GM21360 (cell line): ENCODE measurements at regions not wholly inside any gene's neighbourhood (a gene's known extent, or its start where the extent isn't known, plus 50 kb on each side); places are given as distances from the start of the nearest gene placed in this dataset.
"Not testable (repeated sequence)": the region's sequence is repeated elsewhere in the genome, so short reads cannot be mapped to it uniquely, and the experiment has no call there.

Experiments
- ATAC-seq: cut with Tn5 transposase; IDR thresholded peaks from one replicate; pipeline ENCODE4 v1.9.1; 2021; ENCODE audit warnings: mild to moderate bottlenecking, moderate library complexity; ENCODE audit not compliant: unreplicated experiment

DNA sequence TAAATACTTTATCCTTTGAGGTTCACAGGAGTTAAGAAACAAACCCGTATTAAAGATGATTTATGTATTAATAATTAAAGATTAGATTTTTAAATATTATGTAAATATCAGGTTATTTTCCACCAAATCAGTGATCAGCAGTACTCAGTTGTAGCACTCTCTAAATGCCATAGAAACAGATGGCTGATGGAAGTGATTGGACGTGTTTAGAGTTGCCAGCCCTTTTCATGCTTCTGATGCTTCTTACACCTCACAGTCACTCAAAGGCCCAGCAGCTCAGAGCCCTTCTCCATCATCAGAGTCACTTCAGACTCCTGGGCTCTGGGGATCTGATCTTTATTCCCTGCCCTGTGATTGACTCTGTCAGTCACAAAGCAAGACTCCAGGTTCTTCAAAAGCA lies 170.1 kb upstream of the PGRMC2 start:
- no peak for ATAC-seq

- ATAC-seq, result no peak
Measured at GRCh38 chr4:128456171-128456570, 168.6 kb upstream of the PGRMC2 start.

DNA sequence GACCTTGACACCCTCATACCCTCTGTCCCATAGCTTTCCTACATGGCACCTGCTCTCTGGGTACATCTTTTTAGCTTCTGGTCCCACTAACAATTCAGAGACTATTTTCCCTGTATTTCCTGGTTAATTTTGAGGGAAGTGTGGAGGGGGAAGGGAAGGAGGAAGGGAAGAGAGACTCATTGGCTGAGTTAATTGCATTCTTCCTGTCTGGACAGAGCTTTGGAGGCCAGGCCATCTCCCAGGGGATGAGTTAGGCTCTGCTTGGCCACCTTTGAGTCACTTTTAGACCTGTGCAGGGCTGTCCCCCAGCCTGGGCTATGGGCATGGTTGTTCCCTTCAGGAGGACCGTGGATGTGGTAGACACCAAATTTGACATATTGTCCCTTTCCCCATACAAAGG lies 167.9 kb upstream of the PGRMC2 start:
- no peak for ATAC-seq

DNA sequence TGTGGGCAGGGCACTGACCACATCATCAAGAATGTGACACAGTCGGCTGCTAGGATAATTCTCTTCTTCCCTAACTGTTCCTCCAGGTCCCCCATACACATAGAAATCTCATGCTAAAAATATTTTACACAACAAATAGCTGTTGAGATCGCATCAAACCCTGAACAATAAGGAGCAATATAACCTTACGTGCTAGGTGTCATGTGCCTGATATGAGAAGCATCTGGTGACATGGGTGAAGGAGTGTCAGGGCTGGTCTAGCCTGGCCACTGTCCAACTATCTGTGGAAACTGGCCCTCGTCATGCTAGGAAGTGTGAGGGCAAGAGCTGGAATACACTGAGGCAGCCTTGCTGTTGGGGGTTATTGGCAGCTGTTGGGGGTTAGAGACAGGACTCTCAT lies 167.3 kb upstream of the PGRMC2 start:
- ATAC-seq, result no peak

DNA sequence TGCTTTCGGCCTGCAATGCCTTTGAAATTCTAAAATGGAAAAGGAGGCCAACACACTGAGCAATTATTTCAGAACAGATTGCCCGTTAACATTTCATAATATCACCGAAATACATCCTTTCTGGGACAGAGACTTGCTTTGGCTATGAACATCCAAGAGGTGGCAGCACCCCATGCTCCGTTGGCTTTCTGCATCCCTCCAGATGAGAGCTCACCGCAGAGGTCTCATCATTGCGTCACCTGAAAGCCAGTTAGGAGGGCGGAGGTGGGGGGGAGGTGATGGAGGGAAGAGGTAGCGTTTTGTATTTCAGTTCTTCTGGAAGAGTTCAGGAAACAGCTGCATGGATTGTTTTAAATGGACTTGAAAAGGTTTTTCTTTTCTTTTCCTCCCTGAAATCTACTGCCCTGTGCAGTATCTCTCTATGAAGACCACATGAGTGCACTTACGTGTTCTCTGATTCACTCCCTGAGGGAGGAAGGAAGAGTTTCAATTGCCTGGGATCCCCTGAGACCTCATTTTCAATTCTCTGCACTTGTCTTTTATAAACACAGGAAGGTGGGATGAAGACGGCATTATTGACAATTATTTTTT lies 166.8 kb upstream of the PGRMC2 start:
- peak; percentile 100 for ATAC-seq

DNA sequence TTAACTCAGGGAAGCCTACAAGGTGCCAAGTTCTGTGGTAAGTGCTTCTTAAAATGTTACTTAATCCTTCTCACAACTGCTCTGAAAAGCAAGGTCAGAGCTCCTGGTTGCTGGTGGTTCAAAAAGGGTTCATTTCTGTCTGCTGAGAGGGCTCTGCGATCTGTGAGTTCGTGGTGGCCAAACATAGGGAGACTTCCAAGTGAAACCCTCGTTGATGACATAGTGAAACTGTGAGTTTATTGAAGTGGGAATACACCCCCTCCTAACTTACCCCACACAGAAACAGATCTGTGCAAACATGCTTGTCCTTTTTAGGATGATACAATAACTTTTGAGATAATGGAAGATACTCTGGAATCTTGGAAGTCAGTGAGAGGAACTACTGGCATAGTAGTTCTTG lies 164.8 kb upstream of the PGRMC2 start:
- ATAC-seq, result no peak

DNA sequence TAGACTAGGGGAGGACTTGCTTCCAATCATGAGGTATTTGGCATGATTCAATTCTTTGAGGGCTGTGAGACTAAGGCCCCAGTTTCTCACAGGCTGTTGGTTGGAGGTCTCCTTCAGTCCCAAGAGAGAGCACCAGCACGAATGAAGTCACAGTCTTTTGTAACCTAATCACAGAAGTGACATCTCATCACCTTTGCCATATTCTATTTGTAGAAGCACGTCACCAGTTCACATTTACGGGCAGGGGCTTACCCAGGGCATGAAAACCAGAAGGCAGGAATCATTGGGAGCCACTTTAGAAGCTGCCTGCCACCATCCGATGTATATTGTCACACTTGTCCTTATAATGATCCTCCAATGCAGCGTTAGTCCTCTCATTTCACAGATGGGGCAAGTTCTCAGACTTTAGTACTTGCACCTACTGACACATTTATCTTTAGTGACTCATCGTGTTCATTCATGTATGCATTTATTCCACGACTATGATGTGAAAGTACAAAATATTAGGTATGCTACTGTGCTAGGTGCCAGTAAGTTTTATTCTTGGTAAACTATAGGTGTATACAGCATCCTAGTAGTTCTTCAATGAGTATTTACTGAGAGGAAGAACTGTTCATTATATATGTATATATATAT lies 163.8 kb upstream of the PGRMC2 start:
- ATAC-seq, result no peak

- no peak for ATAC-seq
Measured at GRCh38 chr4:128450326-128451120, 162.9 kb upstream of the PGRMC2 start.

DNA sequence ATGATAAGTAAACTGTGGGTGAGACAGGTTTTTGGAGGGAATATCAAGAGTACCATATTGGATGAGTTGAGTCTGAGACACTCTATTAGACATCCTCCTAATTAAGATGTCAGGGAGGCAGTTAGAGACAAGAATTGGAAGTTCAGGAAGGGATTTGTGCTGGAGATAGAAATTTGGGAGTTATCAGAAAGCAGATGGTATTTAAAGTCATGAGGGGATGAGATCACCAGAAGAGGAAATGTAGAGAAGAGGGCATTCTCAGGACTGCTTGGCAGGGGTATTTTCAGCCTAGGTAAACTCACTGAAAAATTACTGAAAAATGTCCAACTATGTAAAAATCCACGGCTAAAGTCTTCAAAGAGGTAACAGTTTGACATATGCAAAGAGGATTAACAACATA lies 161.6 kb upstream of the PGRMC2 start:
- no peak for ATAC-seq

DNA sequence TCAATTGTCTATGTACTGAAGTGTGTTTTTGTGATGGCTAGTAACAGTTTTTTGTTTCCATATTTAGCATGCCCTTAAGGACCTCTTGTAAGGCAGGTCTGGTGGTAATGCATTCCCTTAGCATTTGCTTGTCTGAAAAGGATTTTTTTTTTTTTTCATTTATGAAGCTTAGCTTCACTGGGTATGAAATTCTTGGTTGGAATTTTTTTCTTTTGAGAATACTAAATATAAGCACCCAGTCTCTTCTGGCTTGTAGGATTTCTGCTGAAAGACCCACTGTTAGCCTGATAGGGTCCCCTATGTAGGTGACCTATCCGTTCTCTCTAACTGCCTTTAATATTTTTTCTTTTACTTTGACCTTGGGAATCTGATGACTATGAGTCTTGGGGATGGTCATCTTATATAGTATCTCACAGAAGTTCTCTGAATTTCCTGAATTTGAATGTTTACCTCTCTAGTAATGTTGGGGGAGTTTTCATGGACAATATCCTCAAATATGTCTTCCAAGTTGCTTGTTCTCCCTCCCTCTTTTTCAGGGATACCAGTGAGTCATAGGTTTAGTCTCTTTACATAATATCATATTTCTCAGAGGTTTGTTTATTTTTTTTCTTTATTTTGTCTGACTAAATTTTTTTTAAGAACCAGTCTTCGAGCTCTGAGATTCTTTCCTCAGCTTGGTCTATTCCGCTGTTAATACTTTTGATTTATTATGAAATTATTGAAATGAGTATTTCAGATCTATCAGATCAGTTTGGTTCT lies 157.1 kb upstream of the PGRMC2 start:
- ATAC-seq, result no peak

GRCh38 chr4:128440923-128441322 lies 153.3 kb upstream of the PGRMC2 start:
- ATAC-seq, result no peak

DNA sequence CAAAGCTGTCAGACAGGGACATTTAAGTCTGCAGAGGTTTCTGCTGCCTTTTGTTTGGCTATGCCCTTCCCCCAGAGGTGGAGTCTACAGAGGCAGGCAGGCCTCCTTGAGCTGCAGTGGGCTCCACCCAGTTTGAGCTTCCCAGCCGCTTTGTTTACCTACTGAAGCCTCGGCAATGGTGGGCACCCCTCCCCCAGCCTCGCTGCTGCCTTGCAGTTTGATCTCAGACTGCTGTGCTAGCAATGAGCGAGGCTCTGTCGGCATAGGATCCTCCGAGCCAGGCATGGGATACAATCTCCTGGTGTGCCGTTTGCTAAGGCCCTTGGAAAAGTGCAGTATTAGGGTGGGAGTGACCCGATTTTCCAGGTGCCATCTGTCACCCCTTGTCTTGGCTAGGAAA lies 149.4 kb upstream of the PGRMC2 start:
- ATAC-seq, result not testable (repeated sequence)

DNA sequence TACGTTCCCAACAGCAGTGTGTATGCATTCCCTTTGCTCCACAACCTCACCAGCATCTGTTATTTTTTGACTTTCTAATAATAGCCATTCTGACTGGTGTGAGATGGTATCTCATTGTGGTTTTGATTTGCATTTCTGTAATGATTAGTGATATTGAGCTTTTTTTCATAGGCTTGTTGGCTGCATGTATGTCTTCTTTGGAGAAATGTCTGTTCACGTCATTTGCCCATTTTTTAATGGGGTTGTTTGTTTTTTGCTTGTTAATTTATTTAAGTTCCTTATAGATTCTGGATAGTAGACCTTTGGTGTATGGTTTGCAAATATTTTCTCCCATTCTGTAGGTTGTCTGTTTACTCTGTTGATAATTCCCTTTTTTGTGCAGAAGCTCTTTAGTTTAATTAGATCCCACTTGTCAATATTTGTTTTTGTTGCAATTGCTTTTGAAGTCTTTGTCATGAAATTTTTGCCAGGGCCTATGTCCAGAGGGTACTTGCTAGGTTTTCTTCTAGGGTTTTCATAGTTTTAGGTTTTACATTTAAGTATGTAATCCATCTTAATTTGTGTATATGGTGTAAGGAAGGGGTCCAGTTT lies 141.5 kb upstream of the PGRMC2 start:
- not testable (repeated sequence) for ATAC-seq

DNA sequence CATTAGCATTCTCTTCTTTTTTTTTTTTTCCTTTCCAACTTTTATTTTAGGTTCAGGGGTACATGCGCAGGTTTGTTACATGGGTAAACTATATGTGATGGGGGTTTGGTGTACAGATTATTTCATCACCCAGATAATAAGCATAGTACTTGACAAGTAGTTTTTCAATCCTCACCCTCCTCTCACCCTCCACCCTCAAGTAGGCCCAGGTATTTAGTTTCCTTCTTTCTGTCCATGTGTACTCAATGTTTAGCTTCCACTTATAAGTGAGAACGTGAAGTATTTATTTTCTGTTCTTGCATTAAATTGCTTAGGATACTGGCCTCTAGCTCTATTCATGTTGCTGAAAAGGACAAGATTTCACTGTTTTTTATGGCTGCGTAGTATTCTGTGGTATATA lies 140.8 kb upstream of the PGRMC2 start:
- ATAC-seq, result no peak

- ATAC-seq, result no peak
Measured at GRCh38 chr4:128427832-128428366, 140.3 kb upstream of the PGRMC2 start.

GRCh38 chr4:128424527-128425497 lies 137.2 kb upstream of the PGRMC2 start:
- no peak for ATAC-seq

GRCh38 chr4:128422296-128422695 lies 134.7 kb upstream of the PGRMC2 start:
- not testable (repeated sequence) for ATAC-seq

GRCh38 chr4:128416921-128417320 lies 129.3 kb upstream of the PGRMC2 start:
- no peak for ATAC-seq

GRCh38 chr4:128410037-128410436 lies 122.4 kb upstream of the PGRMC2 start:
- no peak for ATAC-seq

DNA sequence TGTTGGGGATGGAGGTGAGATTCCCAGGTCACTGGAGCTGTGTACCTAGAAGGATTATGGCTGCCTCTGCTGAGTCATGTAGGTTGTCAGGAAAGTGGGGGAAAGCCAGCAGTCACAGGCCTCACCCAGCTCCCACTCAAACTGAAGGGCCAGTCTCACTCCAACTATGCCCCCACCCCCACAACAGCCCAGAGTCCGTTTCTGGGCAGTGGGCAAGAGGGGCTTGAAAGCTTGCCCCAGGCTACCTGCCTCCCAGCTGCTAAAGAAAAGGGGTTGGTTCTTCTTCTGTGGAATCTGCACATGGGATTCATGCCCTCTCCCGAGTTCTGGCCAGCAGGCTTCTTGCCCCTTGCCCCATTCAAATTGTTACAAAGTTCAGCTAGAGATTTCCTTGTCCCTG lies 116.0 kb upstream of the PGRMC2 start:
- ATAC-seq, result no peak
